GM19452 (cell line): ENCODE measurements at regions not wholly inside any gene's neighbourhood (a gene's known extent, or its start where the extent isn't known, plus 50 kb on each side); places are given as distances from the start of the nearest gene placed in this dataset.

Experiments
- ATAC-seq: cut with Tn5 transposase; IDR thresholded peaks from one replicate; pipeline ENCODE4 v1.9.1; 2021; ENCODE audit not compliant: unreplicated experiment

DNA sequence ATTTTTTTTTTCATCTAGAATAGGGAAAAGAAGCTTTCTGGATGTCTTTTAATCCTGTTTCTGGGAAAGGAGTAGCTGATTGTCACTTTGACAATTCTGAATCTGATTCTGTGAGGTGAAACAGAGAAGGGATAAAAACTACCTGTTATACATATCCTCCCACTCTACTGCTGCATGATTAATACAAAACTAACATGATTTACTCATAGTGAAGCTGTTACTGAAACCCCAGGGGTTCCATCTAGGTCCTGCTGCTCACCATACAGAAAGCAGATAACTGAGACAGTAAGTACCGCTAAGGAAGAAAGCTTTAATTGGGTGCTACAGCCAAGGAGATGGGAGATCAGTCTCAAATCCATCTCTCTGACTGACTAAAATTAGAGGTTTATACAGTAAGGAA lies 610.9 kb upstream of the ALCAM start:
- no peak for ATAC-seq

DNA sequence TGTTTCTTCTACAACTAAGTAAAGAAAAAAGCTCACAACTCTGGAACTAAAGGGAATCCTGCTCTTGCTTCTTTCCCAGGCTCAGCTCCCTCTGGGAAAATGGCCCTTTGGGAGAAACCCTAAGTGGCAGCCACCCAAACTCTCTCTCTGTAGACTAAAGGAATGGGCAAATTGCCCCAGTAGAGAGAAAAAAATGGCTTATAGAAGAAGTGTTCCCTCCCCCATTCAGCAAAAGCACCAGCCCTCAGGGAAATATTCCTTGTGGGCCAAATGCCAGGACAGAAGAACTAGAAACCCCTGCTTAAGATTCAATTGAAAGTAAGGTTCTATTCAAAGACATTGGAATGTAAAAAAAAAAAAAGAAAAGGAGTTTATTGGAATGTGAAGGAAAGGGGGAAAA lies 603.7 kb upstream of the ALCAM start:
- no peak for ATAC-seq

DNA sequence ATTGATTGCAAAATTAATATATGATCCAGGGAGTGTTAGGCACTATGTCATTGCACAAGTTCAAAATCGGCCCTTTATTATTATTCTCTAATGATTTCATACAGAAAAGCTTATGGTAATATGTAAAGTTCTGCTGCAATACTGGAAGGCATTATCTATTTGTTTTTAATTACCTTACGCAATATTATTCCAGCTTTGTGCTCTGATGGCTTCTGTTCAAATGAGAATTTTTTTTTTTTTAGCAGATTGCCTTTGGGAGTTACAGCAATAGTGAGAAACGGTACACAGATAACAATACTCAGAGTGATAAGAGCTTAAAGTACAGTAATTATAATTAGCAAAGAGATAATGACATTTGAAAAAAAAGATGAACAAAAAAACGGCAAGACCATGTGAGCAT lies 602.2 kb upstream of the ALCAM start:
- ATAC-seq: no peak

DNA sequence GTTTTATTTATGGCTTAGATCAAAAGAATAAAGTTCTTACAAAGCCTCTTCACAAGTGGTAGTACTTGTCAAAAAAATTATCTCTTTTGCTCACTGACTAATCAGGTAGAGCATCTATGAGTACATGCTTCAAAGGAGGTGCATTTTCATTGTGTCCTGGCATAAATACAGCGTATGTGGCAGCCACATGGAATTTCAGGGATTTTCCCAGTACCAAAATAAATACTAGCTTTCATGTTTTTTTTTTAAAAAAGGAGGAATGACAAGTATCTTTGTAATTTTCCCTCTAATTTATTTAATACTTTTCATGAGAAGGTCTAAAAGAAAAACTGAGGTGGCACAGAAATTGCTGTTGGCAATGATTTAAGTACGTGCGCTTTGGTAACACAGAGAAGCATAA lies 597.8 kb upstream of the ALCAM start:
- ATAC-seq: no peak

DNA sequence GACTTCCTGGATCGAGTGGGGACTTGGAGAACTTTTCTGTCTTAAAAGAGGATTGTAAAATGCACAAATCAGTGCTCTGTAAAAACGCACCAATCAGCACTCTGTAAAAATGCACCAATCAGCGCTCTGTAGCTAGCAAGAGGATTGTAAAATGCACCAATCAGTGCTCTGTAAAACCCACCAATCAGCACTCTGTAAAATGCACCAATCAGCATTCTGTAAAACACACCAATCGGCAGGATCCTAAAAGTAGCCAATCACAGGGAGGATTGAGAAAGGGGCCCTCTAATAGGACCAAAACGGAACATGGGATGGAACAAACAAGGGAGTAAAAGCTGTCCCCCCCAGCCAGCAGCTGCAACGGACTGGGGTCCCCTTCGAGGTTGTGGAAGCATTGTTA lies 587.4 kb upstream of the ALCAM start:
- no peak for ATAC-seq

DNA sequence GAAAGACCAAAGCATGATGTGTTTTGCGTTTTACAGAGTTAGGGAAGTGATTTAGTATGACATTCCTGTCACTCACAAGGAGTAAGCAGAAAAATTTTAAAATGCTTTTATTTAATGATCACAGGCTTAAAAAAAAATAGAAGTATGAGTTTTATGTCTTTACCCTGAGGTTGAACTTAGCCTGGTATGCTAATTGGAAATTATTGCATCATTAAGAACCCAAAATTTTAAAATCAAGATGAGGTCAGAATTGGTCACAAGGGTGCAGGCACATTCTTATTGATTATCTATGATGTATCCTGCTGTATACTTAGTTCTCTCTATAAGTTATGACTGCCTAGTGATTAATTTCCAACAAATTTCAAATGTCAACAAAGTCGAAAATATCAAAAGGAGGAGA lies 585.6 kb upstream of the ALCAM start:
- ATAC-seq: no peak

DNA sequence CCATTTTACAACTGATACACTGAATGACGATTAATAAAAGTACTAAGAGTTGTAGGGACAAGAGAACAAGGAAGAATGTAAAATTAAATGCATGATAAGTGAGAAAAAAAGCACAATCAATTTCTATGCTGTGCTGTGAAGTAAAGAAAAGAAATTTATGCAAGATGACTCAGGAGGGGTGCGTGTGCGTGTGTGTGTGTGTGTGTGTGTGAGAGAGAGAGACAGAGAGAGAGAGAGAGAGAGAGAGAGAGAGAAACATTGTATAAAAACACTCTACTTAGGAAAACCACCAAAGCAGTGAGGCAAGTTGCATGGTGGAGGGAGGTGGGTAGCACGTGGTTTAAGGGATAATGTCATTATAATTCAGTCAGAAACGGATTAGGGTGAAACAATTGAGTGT lies 580.8 kb upstream of the ALCAM start:
- ATAC-seq: no peak

DNA sequence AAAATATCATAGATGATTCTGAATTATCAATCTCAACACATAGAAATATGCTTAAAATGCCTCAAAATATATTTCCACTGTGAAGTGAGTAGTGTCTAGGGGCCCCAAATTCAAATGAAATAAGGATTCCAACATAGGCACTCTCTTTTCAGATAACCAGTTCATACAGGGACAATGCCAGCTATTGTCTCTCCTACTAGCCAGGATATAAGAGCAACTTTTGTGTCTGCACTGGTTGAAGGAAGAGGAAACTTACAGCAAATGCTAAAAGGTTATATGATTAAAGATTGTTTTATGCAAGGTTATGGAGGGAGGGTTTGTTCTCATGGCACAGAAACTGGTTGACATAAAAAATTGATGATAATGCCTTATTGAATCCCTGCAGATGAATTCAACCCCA lies 579.4 kb upstream of the ALCAM start:
- no peak for ATAC-seq

DNA sequence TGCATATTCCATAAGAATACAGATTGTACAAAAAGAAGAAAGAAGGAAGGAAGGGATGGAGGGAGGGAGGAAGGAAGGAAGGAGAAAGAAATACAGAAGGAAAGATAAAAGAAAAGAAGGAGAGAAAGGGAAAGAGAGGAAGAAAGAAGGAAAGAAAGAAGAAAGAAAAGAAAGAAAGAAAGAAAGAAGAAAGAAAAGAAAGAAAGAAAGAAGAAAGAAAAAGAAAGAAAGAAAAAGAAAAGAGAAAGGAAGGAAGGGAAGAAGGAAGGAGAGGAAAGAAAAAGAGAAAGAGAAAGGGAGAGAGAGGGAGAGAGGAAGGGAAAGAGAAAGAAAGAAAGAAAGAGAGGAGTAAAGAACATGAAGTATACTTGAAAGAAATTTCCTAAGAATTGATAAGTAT lies 577.9 kb upstream of the ALCAM start:
- ATAC-seq: no peak

DNA sequence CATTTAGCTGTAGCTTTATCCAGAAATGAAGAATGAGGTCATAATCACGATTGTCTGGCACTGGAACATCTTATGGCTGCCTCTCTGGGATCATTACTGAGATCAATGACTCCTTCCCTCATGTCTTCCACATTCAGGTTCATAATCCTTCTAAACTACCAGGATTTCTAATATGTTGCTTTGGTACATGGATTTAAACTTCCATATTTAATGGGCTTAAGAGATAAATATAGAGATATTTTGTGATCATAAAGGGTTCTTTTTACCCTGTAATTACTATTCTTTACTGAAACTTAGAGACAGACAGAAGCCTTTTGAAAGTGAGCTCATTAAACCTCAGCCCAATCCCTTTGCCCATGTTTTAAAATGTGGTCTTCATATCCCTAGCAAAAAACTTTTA lies 575.4 kb upstream of the ALCAM start:
- no peak for ATAC-seq

DNA sequence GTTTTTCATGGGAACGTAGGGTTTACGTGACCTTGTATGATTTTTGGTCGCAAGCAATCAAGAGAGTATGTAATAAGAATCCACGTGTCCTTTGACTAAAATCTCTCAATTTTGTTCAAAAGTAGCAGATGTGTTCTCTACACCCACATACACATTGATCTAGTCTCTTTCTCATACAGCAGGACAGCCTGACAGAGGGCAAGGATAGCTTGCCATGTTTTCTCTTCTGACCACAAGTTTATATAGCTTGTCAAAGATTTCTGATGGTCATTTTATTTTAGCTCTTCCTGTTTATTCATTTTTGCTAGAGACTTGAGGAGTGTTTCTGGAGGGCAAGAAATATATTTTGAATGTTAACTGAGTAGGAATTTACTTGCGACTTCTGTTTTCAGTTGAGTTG lies 570.2 kb upstream of the ALCAM start:
- ATAC-seq: no peak

DNA sequence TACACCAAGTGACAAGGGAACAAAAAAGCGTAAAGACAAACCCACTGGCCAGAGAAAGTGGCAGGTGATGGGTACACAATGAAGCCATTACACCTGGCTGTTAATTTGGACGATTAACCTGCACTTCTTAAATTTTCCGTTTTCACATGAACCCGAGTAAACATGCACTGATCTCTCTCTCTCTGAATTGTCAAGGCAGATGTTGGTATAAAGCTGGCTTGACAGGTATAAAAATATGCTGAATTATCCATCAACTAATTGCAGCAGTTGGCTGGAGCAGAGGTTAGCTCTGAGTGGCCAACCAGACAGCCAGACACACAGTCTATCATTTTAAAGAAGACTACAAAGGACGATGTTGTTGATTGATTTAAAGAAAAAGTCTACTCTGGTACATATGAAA lies 561.7 kb upstream of the ALCAM start:
- no peak for ATAC-seq

DNA sequence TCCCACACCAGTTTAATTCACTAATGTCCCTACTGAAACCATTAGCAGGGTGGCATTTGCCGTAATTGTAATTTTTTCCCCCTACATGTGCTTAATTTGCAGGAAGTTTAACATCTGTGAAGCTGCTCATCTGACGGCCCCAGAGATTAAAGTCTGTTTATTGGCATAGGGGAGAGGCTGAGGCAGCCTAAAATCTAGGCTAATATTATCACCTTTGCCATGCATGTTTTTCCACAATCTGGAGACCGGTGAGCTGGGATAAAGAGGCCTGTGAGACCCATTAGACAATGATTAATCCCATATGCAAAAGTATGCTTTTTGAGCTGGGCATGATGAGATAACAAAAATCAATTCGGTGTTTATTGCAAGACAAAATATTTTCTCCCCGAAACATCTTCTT lies 561.2 kb upstream of the ALCAM start:
- ATAC-seq: no peak

DNA sequence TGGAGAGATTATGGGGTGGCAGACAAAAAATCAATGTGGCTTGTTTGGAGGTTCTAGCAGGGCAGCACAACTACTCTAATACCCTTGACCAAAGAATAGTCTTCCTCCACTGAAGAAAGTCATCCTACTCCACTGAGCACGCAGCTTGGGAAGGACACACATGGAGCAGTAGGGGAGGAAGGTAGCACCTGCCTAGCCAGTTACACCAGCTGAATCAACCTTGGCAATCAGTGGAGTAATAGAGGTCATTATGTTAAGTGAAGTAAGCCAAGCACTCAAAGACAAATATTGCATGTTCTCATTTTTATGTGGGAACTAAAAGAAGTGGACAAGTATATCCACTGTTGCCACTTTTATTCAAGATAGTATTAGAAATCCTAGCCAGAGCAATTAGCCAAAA lies 555.8 kb upstream of the ALCAM start:
- no peak for ATAC-seq

DNA sequence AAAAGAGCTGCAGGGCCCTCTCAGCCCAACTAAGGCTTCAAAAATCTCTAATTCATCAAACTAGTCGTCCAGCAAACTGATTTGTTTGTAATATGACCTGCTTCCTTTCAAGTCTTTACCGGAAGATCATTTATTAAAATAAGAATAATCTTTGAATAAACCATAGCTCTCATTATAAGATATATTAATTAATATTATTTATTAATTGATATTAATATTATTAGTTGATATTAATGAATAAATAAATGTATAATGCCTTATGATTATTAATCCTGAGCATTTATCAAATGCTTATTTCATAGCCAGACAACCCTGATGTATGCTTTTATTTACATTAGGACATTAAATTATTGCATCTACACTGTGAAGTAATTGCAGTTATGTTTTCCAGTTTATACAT lies 550.7 kb upstream of the ALCAM start:
- no peak for ATAC-seq

DNA sequence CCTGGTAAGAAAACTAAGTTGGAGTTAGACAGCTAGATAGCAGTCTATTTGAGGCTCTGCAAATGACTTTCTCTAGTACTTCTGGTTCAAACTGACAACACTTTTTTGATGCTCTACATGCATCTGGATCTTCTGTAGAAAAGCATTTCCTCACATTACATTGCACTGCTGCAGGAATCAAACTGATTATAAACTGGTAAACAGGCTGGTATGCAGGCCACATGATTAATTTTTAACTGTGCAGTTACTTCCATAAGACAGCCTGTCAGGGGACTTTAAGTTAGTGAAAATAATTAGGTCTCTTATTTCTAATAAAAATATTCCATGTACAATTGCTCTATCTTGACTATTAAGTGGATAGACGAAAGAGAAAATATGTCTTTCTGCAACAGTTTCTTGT lies 550.0 kb upstream of the ALCAM start:
- ATAC-seq: no peak

DNA sequence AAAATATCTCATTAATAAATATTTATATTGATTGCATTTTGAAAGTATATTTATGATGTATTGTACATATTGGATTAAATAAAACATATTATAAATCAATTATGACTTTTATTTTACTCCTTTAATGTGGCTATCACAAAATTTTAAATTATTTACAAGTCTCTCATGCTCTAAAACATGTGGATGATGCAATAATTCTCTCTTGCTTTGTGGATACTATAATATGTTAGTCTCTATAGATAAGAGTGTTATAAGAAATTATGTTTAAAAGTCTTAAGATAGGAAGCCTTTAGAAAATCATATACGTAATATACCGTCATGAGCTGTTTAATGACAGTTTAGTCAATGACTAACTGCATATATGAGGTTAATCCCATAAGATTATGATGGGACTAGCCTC lies 547.4 kb upstream of the ALCAM start:
- no peak for ATAC-seq

DNA sequence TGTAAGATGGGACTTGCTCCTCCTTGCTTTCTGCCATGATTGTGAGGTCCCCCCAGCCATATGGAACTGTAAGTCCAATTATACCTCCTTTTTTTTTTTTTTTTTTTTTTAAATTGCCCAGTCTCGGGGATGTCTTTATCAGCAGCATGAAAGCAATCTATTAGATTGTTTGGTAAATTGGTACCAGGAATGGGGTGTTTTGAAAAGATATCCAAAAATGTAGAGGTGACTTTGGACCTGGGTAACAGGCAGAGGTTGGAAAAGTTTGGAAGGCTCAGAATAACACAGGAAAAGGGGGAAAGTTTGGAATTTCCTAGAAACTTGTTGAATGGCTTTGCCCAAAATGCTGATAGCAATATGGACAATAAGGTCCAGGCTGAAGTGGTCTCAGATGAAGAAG lies 545.8 kb upstream of the ALCAM start:
- no peak for ATAC-seq

DNA sequence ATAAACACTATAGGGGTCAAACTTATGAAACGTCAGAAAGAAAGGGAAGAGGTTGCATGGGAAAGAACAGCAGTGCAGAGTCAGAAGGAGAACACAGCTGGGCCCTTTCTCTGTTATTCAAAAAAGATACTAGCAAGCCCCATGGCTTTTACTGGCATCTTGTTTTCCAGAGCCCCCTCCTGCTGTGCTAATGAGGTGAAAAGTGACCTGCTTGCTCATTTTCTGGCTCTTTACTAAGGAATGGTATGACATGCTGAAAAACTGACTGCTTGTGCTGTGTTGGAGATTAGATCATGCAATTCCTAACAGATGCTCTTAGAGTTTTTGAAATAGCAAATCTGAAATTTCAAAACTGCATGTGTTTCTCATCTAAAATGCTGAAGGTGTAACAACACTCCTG lies 541.6 kb upstream of the ALCAM start:
- ATAC-seq: no peak

DNA sequence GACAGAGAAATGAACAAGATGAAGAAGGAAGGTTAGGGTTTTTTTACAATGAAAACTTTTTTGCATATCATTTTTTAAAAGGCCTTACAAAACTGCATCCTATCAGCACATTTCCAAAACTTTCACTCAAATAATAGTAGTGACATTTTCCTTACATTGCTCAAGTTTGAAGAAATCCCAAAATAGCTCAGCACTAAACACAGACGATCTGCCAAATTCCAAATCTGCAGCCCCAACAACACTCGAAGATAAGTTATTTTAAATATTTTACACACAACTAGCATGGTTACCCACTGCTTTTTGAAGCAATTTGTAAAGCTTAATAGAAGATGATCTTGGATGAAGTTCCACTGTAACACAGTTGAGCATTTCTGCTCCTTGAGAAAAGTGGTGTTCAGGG lies 535.6 kb upstream of the ALCAM start:
- ATAC-seq: no peak

DNA sequence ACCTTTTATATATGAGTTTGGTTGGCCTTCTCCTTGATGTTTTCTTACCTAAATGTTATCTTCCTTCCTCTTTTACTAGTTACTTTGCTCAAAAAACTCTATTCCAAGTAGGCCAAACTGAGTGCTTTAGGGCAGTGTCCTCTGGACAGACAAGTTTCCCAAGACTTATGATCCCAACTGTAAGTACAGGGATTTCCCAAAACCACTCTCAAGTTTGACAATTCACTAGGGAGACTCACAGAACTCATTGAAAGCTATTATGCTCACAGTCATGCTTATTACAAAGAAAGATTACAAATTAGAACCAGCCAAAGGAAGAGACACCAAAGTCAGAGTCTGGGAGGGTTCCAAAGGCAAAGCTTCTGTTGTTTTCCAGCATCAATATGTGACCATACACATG lies 534.2 kb upstream of the ALCAM start:
- no peak for ATAC-seq

DNA sequence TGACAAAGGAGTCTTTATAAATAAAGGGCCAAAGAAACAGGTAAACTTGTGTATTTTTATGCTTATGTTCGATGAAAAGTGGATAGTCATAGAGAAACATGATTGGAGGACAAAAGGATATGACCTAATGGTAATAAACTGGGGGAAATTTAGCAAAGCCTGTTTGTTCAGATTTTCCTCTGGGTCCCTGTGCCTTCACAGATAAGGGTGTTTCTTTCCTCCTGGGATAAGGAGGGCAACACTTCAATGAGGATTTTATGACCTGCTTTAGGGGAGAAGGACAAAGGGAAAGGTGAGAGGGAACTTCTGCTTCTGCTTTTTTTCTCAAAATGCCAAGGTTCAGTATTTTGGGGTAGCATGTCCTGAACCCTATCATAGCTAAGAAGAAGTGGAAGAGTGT lies 531.3 kb upstream of the ALCAM start:
- no peak for ATAC-seq

DNA sequence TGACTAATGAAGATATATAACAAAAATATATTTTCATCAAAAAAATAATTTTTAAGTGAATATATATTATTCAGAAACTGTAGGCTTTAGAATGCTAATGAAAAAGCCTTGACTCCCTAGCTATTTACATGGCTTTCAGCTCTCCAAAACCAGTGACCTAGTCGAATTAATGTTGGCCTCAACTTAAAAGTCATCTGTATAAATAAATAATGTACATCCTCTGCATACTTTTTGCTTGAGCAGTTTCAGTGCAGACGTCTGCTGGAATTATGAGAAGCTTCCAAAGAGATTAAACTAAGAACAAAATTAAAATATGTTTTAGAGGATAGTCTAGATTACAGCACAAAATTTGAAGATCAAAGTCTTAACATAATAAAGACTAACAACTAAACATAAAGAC lies 520.4 kb upstream of the ALCAM start:
- ATAC-seq: no peak

DNA sequence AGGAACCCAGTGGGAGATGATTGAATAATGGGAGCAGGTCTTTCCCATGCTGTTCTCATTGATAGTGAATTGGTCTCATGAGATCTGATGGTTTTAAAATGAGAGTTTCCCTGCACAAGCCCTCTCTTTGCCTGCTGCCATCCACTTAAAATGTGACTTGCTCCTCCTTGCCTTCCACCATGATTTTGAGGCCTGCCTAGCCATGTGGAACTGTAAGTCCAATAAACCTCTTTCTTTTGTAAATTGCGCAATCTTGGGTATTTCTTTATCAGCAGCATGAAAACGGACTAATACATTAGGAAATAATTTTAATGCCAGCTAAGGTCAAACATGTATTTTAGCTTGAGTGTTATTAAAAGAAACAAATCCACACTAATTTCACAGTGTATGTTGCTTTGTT lies 517.6 kb upstream of the ALCAM start:
- ATAC-seq: no peak
